HL-60/S4 treated with retinoic acid at 250 ng/mL for 4 days and 3 days (cell line): ENCODE measurements at regions not wholly inside any gene's neighbourhood (a gene's known extent, or its start where the extent isn't known, plus 50 kb on each side); places are given as distances from the start of the nearest gene placed in this dataset.
"Not testable (repeated sequence)": the region's sequence is repeated elsewhere in the genome, so short reads cannot be mapped to it uniquely, and the experiment has no call there.

ENCODE experiments used
- in situ Hi-C: fragments of 300-500 bp; cut with MboI; formaldehyde crosslinking; loops from 2 replicates; pipeline ENCODE4 v1.7.0; 2022; ENCODE audit warnings: low sequenced_read_pairs

DNA sequence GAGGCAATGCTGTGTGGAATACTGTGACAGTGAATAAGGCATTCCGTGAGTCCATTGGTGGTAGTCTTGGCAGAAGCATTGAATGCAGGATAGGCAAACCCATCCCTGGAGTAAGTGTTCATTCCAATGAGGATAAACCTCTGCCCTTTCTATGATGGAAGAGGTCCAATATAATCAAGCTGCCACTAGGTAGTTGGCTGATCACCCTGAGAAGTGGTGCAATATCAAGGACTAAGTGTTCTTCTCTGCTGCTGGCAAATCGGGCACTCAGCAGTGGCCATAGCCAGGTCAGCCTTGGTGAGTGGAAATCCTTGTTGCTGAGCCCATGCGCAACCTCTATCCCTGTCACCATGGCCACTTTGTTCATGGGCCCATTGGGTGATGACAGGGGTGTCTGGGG, 70.1 kb downstream of the FBXO4 start:
- in situ Hi-C loops = no loop called here

DNA sequence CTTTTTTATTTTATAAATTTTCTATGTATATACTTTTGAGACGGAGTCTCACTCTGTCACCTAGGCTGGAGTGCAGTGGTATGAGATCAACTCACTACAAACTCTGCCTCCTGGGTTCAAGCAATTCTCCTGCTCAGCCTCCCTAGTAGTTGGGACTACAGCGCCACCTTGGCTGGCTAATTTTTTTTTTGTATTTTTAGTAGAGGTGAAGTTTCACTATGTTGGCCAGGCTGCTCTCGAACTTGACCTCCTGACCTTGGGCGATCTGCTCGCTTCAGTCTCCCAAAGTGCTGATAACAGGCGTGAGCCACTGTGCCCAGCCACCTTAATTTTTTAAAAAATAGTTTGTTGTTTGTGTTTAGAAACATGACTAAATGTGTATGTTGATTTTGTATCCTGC, 76.6 kb downstream of the FBXO4 start:
- in situ Hi-C loops = no loop called here

DNA sequence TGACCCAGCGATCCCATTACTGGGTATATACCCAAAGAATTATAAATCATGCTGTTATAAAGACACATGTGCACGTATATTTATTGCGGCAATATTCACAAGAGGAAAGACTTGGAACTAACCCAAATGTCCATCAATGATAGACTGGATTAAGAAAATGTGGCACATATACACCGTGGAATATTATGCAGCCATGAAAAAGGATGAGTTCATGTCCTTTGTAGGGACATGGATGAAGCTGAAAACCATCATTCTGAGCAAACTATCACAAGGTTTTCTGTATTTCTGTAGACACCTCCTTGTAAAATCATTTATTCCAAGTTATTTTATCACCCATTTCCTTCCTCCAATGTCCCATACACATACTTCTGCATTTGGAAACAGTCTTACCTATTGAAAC, 78.8 kb downstream of the FBXO4 start:
- in situ Hi-C loops = not testable (repeated sequence)

DNA sequence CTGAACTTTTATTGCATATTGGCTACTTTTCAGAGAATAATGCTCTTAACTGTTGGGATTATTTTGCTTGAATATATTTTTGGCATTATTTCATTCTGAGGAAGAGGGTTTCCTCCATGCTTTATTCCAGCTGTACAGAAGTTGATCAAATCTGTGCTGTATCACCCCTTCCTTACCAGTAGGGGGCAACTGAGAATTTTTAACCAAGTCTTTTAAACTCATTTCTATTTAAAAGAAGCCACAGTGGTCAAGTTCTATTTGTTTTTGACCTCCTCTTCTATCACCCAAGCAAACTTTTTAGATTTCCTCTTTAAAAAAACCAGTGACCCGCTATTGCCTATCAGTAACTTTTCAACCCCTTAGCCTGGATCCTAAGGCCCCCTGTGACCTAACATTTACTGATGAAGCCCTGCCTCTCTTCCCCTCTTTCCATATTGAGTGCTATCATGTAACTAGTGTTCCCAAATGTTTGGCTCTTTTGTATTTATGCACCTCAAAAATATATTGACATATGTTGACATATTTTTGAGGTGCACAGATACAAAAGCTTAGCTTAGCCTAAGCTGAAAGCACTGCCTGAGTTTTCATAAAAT, 80.6 kb downstream of the FBXO4 start:
- in situ Hi-C loops = no loop called here

DNA sequence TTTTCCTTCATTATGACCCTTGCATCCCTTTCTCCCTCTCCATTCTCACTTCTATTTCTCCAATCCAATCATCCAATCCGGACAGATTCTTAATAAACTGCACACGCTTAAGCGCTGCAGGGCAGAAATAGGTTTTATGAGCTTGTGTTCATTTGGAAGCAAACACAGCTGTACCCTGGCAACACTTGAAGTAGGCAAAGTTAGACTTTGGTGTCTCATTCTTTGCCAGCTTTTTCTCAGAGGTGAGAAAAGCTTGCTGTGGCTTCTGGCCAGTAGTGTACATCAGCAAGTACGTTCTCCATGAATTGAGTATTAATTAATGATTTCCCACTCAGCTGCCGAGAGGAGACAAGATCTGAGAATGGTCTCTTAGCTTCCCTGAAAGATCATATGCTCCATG, 88.5 kb downstream of the FBXO4 start:
- in situ Hi-C loops = no loop called here

DNA sequence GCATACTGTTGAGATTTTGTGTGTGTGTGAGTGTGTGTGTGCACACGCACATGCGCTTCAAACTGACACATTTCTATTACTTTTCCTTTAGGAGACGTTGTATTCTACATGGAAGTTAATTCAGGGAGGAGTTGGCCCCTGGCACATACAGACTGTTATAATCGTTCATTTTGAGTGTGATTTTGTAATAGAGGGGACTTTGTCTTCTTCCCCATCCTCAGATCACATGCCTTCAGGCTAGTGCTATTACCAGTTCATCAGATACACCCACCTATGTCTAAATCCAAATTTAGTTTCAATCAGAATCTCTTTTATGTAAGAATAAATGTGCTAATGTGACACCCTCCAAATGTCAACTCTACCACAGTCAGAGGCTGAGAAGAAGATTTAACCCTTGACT, 90.2 kb downstream of the FBXO4 start:
- in situ Hi-C loops = no loop called here

DNA sequence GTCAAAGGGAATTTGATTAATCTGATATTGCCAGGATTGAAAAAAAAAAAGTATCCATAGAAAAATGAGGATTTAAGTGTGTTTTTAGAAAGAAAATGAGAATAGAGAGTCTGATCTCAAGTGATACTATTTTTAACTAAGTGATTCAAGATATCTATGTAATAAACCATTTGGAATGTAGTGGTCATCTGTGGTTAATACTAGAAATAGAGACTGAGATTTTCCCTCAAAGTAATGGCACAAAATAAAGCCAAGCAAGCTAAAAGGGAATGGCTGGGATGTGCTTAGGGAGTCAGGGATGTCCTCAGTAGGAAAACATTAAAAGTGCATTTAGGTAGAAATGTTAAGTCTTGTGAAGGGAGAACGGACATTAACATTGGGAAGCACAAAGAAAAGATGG, 90.6 kb downstream of the FBXO4 start:
- in situ Hi-C loops = no loop called here

DNA sequence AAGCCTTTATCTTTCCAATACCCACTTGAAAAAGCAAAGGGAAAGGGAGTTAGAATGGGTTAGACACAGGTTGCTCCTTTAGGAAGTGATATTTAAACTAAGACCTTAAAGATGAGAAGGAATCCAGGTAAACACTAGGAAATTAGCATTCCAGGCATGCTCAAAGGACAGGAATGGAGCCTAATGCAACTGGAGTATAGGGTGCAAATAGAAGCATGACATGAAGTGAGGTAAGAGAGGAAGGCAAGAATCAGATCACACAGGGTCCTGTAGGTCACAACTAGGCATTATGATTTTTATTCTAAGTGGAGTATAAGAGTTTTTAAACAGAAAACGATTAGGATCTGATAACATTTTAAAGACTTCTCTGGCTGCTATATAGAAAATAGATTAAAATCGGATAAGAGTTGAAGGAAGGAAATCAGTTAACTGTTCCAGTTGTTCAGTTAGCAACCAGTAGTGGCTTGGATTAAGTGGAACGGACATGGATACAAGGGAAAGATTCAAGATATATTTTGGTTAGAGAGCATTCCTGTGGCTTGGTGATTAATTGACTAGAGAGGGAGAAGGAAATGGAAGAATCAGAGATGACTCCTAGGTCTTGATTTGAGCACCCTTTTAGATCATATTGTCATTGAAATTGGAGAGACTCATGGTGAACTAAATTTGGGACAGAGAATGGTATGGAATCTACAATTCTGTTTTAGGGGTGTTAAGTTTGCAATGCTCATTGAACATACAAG, 95.9 kb downstream of the FBXO4 start:
- in situ Hi-C loops = no loop called here

DNA sequence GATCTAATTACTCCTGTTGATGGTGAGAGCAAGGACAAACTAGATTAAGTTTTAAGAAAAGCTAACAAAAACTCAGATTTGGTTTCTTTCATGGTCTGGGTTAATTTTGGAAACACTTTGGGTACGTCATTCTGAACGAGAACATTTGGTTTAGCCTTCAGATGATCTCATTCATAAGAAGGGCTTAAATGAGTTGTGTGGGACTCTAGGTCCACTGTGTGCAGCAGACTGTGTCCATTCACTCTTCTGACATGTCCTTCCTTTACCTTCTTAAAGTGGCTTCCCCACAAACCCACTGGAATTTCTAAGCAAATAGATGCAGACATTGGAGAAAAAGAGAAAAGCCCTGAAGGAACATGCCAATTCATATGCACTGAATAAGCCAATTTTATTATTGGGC, 96.8 kb downstream of the FBXO4 start:
- in situ Hi-C loops = no loop called here

DNA sequence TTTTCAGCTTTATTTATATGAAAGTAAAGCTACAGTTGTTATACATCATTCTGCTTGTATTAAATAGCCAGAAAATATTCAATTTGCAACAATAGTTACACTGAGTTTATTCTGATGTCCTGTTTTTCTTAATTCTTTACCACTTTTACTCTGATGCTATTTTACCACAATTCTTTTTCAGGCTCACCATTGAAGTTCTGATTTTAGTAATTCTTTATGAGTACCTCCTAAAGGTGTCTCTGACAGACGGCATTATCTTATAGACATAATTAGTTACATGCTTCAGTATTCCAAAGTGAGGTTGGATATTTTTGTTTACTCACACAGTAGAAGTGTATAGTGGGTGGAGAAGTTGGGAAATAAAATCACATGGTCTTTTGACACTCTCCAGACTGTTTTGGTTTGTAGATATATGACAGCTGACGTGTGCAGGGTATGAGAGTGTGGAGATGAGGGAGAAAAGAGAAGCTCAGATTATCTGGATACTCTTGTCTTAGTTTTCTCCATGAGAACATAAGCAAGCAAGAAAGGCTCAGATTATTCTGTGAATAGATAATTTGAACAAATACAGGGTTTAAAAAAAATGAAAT, 97.4 kb downstream of the FBXO4 start:
- in situ Hi-C loops = no loop called here

DNA sequence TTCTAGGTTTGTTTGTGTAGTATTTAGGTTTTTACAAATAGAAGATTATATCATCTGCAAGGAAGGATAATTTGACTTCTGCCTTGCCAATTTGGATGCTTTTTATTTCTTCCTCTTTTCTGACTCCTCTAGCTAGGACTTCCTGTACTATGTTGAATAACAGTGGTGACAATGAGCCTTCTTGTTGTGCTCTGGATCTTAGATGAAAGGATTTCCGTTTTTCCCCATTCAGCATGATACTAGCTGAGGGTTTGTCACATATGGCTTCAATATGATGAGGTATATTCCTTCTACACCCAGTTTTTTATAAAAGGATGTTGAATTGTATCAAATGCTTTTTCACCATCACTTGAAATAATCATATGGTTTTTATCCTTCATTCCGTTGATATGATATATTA, 101.4 kb downstream of the FBXO4 start:
- in situ Hi-C loops = no loop called here

DNA sequence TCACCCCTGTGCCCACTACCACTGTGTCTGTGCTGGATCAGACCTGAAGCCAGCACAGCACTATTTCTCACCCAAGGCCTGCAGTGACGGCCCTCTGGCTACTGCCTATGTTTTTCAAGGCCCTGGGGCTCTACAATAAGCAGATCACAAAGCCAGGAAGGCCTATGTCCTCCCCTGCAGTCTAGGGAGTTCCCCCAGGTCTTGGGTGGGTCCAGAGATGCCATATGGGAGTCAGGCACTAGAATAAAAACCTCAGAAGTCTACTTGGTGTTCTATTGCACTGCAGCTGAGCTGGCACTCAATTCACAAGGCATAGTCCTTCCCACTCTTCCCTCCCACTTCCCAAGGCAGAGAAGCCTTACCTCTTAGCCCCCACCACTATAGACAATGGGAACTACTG, 107.1 kb downstream of the FBXO4 start:
- in situ Hi-C loops = no loop called here

DNA sequence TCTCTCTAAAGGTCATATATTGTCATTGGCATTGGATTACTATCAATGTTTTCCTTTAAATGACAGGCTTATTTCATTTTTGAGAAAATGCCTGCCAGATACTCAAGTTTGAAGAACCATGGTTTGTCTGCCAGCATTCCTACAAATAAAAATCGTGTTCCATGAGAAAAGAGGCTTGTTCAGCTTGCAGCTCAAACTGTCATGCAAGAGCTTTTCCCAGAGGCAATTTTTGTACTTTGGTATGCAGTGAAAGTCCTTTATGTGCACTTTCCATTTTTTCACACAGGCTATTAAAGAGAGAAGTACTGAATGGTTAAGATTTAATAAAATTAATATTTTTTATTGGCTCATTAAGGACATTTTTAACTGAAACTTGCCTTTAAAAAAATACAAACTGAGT, 110.4 kb downstream of the FBXO4 start:
- in situ Hi-C loops = no loop called here

DNA sequence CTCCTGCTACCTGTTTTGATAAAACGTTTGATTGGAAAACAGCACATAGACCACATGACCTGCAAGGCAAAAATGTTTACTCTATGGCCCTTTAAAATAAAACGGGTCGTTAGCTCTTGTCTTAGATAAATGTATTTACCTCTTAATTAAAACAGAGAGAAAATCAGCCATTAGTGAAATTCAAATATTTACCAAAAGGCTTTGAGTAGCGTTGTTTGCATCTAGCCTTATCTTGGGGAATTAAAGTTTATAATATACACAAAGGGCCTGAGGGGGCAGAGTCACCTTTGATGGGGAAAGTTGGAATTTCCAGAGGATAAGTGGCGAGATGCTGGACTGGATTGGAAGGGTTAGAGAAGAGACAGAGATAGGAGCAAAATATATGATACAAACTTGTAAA, 111.3 kb downstream of the FBXO4 start:
- in situ Hi-C loops = no loop called here

DNA sequence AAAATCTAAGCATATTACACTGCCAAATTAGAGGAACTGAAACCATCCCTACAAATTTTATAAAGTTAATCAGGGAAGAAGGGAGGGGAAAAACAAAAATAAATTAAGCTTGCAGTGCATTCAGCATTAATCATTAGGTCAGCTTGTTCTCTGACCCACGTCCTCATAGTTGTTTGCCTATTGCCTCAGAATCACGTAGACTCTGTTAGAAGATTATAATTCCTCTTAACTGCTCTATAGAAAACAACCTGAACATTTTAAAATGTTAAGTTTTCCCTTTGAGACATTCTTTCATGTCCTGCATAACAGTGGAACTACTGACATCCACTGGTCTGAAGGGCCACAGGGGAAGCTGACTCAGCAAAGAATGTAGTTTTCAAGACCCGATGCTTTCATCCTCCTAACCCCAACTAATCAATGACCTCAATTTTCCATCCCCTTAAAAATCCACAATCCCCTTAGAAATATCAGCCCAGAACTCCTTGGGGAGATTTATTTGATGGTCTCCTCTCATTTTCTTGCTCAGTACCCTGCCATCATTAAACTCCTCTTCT, 112.4 kb downstream of the FBXO4 start:
- in situ Hi-C loops = no loop called here

DNA sequence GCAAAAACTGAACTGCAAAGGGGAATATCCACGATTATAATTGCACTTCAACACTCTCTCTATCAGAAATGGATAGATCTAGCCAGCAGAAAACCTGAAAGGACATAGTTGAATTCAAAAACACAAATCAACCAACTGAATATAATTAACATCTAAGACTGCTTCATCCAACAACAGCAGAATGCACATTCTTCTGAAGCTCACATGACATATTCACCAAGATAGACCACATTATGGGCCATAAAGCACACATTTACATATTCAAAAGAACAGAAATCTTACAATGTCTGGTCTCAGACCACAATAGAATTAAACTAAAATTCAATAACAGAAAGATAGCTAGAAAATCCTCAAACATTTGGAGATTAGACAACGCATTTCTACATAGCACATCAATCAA, 118.3 kb downstream of the FBXO4 start:
- in situ Hi-C loops = no loop called here

DNA sequence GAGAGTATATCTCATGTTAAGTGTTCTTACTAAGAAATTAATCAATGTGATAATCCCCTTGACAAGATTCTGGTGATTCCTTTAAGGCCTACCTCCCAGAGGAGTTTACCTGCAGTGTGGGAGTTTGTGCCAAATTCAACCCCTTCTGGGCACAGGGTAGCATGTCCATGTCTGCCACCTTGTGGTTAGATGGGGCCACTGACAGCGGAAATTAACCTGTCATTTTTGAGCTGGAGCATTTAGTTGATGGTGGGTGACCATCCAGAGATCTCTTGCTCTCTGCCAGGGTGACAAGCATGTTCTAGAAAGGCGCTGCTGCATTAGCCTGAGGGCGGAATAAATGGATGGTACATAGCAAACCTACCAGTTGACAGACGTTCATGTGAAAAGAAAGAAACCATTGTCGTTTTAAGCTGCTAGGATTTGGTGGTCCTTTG, 132.2 kb downstream of the FBXO4 start:
- in situ Hi-C loops = loop anchor here (25.0 kb wide), 1 partner anchor 195 kb away; the partner anchor contains the start of gene OXCT1

DNA sequence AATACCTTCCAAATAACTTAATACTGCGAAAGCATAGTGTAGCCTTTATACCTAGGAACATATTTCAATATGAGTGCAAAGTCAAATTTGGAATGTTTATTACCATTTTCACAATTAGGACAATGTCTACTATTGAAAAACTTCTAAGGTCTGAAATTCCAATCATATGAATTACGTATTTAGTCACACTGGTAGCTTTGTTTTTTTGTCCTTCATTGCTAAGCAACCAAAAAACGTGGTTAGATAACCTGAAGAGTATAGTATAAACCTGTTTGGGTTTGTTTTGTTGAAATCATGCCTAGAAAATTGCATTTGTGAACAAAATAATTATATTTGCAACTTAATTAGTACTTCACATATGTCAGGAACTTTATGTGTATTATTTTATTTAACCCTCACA, 134.2 kb downstream of the FBXO4 start:
- in situ Hi-C loops = loop anchor here (25.0 kb wide), 1 partner anchor 197 kb away; the partner anchor contains the start of gene OXCT1

DNA sequence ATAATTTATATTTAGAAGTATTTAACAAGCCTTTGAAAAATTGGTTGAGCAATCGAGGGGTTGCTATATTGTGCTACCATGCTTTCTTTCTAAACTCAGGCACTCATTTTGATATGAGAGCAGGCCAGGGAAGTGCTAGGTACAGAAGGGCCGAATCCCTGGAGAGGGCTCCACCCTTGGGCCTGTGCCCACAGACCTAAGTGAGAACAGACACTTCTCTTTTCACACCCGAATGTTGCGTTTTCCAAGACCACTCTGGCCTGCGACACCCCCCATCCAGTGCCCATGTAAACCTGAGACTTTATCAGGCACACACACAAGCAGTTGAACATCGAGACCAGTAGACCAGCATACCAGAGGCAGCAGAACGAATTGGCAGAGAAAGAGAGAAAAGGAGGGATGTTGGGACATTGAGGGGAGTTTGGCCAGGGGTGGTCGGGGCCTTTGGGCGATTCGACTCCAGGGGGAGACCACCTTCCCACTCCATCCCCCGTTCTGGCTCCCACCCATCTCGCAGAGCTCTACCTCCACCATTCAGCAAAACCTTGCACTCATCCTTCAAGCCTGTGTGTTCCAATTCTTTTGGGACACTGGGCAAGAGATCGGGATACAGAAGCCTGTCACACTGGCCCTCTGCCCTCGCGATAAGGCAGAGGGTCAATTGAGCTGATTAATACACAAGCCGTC, 134.8 kb downstream of the FBXO4 start:
- in situ Hi-C loops = loop anchor here (25.0 kb wide), 1 partner anchor 198 kb away; the partner anchor contains the start of gene OXCT1

DNA sequence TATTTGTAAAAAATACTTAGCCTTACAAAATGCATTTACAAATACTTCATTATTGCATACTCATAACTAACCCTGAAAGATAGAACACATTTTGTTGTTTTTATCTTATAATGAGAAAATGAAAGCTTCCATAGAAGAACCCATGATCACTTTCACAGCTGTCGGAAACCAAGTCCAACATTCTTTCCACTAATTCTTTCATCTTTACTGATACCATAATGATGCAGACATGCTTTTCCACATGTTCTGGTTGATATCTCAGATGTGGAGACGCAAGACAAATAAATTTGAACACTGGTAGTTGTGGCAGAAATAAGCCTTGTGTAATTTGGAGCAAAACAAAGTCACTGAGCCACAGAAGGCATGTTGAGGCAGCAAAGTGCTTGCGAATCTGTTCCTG, 136.0 kb downstream of the FBXO4 start:
- in situ Hi-C loops = loop anchor here (25.0 kb wide), 1 partner anchor 199 kb away; the partner anchor contains the start of gene OXCT1

DNA sequence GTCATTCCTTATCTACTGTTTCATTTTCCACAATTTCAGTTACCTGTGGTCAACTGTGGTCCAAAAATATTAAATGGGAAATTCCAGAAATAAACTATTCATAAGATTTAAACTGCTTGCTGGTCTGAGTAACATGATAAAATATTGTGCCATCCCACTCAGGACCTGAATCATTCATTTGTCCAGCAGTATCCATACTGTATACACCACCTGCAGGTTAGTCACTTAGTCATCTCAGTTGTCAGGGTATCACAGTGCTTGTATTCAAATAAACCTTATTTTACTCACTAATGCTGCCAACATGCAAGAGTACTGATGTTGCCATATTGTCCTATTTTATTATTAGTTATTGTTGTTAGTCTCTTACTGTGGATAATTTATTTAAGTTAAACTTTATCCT, 139.7 kb downstream of the FBXO4 start:
- in situ Hi-C loops = loop anchor here (25.0 kb wide), 1 partner anchor 203 kb away; the partner anchor contains the start of gene OXCT1
